GM21529 (cell line): ENCODE measurements at regions not wholly inside any gene's neighbourhood (a gene's known extent, or its start where the extent isn't known, plus 50 kb on each side); places are given as distances from the start of the nearest gene placed in this dataset.

Source experiments
- ATAC-seq: cut with Tn5 transposase; IDR thresholded peaks from one replicate; pipeline ENCODE4 v1.9.1; 2021; ENCODE audit not compliant: unreplicated experiment

GRCh38 chr2:52258038-52258437 lies 1226.1 kb upstream of the NRXN1 start:
- ATAC-seq: no peak

DNA sequence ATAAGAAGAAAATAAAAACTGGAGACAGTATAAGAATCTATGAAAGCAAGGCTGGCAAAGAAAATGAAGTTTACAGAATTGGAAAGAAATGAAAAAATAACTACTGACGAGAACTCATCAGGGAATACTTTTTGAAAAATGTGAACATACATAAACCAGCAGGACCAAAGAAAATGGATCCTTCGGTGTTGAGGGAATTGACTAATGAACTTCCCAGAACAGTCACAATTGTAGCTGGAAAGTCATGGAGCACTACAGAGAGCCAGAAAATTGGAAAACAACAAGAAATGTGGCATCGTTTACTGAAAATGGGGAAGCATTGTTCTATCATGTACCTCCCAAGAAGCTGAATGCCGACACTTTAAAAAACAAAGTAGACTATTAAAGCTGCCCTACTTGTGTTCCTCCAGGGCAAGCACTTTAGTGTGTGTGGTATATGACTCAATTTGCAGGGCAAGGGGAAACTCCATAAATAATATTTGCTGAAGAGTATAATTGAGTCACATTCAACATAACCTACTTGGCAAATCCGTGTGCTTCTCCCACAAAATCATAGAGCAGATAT lies 1221.6 kb upstream of the NRXN1 start:
- no peak for ATAC-seq

GRCh38 chr2:52238782-52239181 lies 1206.8 kb upstream of the NRXN1 start:
- ATAC-seq: no peak

DNA sequence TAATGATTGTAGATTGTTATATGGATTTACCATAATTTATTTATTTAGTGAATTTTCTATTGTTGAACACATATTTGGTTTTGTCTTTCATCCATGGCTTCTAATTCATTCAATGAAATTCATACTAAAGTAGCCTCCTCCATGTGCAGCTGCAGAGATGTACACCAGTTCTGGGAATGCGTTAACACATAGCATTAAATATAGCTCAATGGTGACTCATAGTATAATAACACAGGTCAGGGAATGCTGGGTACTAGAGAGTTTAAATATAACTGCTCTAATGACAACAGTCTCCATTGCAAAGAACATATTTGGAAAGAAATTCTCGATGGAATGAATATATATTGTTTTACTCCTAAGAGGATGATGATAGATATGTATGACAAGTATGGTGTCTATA lies 1190.2 kb upstream of the NRXN1 start:
- ATAC-seq: no peak

- no peak for ATAC-seq
These were observed 1188.5 kb upstream of the NRXN1 start for GRCh38 chr2:52220393-52220792.

DNA sequence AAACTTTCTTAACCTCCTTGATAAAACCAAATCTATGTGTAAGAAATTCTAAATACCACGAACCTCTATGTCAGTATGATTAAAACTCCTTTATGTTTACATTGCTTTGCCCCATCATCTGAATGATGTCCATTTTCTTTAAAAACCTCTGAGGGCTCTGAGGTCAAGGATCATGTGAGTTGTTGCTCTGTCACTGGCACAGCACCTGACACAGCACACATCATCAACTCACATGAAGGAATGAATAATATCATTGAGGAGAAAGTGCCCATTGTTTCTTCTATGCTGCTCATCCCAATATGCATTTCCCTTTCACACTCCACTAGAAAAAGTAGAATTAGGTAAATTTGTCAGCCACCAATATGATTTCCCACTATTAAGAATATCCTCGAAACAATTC lies 1178.7 kb upstream of the NRXN1 start:
- ATAC-seq: no peak

- ATAC-seq: no peak
These were observed 1178.2 kb upstream of the NRXN1 start for GRCh38 chr2:52210161-52210560.

GRCh38 chr2:52194342-52194741 lies 1162.4 kb upstream of the NRXN1 start:
- no peak for ATAC-seq

- ATAC-seq: no peak
These were observed 1161.9 kb upstream of the NRXN1 start for GRCh38 chr2:52193804-52194203.

- ATAC-seq: no peak
These were observed 1160.7 kb upstream of the NRXN1 start for GRCh38 chr2:52192656-52193055.

GRCh38 chr2:52181080-52181479 lies 1149.1 kb upstream of the NRXN1 start:
- ATAC-seq: no peak

DNA sequence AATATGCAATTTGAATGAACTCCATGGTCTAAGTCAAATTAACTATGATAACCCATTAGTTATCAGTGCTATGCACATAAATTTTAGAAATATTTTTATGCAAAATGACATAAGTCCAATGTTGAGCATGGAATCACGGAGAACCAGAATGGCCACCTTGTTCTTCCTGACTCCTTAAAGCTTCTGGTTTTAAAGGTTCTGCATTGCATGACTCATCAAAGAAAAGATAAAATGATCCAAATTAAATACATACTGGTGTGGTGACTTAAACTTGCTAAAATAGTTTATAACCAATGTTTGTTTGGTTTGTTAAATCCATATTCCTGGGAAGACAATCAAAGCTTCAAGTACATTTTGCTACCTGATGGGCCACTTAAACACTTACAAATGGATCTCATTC lies 1146.9 kb upstream of the NRXN1 start:
- no peak for ATAC-seq

GRCh38 chr2:52145005-52145404 lies 1113.1 kb upstream of the NRXN1 start:
- no peak for ATAC-seq

DNA sequence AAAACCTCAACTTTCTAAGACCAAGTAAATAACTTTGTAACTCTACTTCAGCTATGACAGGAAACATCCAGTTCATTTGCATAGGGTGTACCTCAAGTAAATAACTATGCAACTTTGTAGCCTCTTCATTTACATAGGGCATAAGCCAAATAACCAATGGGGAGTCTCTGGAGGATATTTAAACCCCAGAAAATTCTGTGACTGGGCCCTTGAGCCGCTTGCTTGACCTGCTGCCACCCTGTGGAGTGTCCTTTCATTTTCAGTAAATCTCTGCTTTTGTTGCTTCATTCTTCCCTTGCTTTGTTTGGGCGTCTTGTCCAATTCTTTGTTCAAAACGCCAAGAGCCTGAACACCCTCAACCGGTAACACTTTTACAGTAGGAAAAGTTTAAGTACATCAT lies 1112.7 kb upstream of the NRXN1 start:
- ATAC-seq: no peak

DNA sequence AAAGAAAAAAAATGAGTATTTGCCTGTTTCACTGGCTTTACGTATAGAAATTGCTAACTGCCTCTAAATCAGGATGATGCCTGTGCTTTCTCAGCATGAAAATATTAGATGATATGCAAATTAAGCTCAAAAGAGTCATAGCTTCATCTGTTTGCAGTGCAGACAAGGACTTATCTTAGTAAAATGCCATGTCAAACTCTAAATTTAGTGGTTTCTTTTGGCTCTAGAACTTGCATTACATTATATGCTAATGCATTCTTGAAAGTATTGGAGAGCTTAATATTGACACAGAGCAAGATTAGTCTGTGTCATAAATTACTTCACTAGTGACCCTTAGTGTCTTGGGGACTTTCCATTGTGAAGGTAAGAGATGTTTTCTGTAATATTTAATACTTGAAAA lies 1109.1 kb upstream of the NRXN1 start:
- no peak for ATAC-seq

DNA sequence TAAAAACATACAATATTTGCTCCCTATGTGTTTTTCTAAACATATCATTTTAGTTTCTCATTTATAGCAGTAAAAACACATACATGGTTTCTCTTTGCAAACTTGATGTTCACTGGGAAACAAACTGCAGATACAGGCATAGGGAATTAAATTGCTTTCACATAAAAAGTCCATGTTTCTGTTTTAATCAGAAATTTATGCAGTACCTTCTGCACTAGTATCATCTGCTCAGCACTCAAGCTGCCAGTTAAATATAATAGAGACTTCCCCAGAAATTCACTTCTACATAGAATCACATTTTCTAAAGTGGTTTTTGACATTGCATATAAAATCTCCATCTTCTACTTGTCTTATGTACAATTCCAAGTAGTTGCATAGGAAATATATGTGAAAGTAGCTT lies 1107.3 kb upstream of the NRXN1 start:
- no peak for ATAC-seq

GRCh38 chr2:52135235-52135634 lies 1103.3 kb upstream of the NRXN1 start:
- ATAC-seq: no peak

DNA sequence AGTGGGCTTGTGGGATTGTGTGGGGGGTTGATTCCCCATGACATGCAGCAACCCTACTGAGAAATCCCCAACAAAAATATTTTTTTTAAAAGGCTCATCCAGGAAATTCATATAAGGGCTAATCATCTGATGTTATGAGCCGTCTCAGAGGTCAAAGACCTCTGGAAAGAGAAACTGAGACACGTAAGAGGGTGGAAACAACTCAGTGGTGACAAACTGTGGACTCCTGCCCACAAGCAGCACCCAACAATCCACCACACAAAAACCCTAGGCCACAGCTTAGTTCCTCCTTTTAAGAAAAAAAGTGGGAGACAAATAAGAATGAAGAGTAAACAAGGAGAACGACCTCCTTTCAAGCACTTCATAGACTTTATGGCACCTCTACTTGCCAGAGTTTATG lies 1096.1 kb upstream of the NRXN1 start:
- no peak for ATAC-seq

DNA sequence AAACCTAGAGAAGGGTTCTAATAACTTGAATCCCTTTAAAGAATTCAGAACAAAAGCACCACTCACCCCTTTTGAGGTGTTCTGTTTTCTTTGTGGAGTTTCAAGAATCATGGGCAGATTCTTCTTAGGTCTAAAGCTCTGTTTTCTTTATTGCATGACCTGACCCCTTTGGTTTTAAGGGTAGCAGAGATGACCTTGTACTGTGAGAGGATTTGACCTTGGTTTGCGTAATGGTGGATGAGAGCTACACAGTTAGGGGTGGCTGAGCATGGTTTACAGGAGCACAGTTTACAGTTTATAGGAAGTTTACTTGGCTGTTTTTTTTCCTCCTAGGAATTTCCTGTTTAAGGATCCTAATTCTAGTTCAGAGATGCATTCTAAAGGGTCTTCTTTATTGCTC lies 1095.6 kb upstream of the NRXN1 start:
- ATAC-seq: no peak

GRCh38 chr2:52117299-52117698 lies 1085.4 kb upstream of the NRXN1 start:
- ATAC-seq: no peak

DNA sequence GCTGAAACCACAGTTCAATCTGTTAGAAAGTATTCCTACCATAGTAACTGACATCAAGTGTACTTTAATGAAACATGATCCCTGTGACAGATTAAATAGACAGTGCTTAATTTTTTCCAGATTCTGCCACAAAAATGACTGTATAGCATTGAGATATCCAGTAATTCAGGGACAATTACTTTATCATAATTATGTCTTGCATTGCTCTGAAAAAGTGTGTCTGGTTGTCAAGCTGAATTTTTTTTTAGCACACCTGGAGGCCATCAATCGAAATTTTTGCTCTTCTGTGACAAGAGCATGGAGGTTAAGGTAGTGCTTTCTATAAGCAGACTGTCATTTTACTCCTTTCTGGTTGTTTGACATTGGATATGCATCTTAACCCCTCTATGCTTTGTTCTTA lies 1083.8 kb upstream of the NRXN1 start:
- ATAC-seq: no peak

- ATAC-seq: no peak
These were observed 1081.4 kb upstream of the NRXN1 start for GRCh38 chr2:52113338-52113737.

- ATAC-seq: no peak
These were observed 1080.2 kb upstream of the NRXN1 start for GRCh38 chr2:52112141-52112540.

DNA sequence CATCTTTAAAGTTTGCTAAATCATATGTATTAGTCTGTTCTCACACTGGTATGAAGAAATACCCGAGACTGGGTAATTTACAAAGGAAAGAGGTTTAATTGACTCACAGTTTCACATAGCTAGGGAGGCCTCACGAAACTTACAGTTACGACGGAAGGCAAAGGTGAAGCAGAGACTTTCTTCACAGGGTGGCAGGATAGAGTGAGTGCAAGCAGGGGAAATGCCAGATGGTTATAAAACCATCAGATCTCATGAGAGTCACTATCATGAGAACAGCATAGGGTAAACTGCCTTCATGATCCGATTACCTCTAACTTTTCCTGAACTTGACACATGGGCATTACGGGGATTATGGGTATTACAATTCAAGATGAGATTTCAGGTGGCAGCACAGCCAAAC lies 1075.2 kb upstream of the NRXN1 start:
- no peak for ATAC-seq
